ENCODE measurements at regions not wholly inside any gene's neighbourhood (a gene's known extent, or its start where the extent isn't known, plus 50 kb on each side); places are given as distances from the start of the nearest gene placed in this dataset.

DNA sequence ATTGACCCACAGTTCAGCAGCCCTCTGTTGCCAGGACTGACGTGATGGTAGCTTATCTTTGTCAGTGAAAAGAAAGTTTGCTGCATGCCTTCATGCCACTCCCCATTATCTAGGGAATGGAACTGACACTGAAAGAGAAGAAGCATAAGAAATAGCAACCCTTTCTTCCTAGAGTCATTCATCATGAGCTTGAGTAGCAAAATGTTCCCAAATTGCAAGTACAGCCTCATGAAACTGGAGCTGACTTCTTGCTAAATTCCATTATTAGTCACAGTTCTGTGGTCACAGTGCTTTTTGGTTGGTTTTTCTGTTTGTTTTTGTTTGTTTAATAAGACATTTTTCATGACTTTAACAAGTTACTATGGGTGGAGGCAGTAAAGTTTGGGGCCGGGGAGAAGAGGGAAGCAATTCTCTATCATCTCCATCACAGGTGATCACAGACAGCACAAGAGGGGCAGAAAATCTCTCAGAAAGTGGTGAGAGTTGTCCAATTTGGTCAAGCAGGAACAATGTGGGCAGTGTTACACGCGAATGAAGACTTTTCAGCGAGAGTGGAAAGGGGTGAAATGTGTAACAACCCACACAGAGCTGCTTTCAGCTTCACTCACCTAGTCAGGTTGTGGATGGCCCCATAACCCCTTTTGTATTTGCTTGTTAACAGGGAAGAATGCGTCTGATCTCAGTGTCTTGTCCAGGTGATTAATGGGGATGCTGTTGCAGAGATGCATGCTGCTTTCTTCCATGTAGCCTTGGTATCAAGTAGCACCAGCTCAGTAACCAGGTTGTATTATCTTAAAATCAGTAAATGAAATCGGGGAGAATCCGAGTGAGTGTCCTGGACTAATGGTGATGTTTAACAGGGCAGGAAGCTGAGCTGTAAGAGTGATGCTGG is 440.4 kb downstream of the DMRT2 start:
- no peak for DNase-seq (ENCODE audit: low read depth in 2 of 2)

- no peak for DNase-seq (ENCODE audit: low read depth in 2 of 2)
Measured at GRCh38 chr9:1492156-1492555, 442.0 kb downstream of the DMRT2 start.

DNA sequence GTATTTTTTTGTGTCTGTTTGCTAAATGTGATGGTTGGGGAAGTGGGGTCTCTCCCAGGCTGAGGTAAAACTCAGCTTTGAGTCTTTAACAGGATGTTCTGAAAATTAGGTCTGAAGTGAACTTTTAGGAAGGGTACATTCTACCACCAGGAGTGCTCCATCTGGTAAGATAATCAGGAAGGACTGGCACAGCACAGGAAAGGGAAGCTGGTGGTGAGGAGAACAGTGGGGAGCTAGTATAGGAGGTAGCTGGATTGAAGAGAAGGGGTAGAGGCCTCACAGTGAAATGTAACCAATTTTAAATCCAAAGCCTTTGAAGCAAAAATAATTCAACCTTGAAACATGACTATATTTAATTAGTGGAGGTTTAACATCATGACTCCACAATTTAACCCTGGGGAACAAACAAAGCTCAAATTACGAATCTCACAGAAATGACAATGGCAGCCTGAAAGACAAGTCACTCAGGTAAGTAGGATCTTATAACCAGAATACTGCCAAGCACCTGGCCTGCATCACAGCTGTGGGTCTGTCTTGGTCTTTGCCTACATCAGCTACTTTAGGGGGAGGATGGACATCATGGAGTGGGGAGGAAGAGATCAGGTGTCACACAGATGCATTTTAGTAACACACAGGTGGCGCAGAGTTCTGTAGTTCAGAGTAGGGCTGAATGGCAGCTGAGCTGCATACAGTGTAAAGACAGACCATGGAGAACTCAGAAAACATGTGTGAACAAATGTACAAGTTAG is 445.3 kb downstream of the DMRT2 start:
- DNase-seq (ENCODE audit: low read depth in 2 of 2) = no peak

GRCh38 chr9:1505489-1505888 is 455.3 kb downstream of the DMRT2 start:
- DNase-seq (ENCODE audit: low read depth in 2 of 2) = no peak

GRCh38 chr9:1510712-1511111 is 460.6 kb downstream of the DMRT2 start:
- DNase-seq (ENCODE audit: low read depth in 2 of 2) = no peak

DNA sequence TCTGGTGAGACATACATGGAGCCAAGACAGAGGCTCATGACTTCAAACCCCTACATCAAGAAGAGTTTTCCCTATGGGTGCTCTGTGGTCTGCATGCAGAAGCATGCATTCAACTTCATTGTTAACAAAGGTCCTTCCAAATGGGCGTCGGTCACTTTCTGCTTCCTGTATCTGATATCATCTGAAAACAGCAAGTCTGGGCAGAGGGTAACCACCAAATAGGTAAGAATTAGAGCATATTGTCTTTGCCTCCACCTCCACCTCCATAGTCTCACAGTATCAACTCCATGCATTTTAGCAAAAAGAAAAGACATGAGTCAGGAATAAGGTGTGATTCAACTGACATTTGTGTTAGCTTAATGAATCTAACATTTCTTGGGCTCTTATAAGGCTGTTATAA is 462.9 kb downstream of the DMRT2 start:
- DNase-seq (ENCODE audit: low read depth in 2 of 2) = no peak

DNA sequence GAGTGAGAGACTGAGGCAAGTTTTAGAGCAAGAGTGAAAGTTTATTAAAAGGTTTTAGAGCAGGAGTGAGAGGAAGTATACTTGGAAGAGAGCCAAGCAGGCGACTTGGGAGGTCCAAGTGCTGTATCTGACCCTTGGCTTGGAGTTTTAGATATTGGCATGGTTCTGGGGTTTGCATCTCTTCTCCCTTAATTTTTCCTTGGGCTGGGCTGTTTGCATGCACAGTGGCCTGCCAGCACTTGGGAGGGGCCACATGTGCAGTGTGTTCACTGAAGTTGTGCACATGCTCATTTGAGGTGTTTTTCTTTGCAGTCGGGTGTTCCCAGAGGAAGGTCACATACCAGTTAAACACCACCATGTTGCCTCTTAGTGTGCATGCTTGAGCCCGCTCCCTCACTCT is 464.1 kb downstream of the DMRT2 start:
- DNase-seq (ENCODE audit: low read depth in 2 of 2) = no peak

DNA sequence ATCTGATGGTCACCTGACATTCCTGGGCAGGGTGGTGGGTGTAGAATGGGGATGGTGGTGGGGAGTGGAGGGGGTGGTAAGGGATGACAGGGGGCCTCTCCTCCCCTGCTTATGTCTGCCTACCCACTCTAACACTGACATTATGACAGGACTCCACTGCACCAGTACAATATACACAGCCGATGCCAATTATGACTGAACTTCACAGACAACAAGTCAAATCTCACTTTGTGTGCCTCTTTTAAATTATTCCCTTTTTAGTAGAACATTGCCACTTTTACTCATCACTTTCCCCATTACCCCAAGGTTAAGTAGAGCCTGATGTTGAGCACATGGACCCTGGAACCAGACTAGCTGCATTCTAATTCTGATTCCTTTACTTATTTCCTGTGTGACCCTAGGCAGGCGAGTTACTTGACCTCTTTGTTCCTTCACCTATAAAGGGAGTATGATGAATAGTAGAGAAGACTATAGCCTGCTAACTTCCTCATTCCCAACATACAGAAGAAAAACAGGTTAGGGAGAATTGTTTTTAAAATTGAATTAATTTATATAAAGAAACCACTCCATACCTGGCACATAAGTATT is 464.7 kb downstream of the DMRT2 start:
- DNase-seq (ENCODE audit: low read depth in 2 of 2) = no peak

DNA sequence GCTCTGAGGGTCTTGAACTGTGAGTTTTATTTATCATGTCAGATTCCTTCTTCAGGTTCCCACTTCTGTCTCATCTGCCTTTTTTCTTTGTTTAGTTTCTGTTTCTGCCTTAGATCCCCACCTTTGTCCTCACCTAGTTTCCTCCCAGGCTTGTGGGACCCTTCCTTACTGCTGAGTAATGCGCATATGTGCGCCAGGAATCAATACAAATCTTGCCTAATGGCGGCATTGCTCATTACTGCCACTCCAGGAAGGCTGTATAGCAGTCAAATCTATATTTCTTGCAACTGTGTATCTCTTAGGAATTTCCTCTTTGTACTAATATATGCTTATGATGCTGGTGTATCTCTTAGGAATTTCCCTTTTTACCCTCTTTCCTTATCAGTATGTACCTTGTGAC is 465.4 kb downstream of the DMRT2 start:
- DNase-seq (ENCODE audit: low read depth in 2 of 2) = no peak

DNA sequence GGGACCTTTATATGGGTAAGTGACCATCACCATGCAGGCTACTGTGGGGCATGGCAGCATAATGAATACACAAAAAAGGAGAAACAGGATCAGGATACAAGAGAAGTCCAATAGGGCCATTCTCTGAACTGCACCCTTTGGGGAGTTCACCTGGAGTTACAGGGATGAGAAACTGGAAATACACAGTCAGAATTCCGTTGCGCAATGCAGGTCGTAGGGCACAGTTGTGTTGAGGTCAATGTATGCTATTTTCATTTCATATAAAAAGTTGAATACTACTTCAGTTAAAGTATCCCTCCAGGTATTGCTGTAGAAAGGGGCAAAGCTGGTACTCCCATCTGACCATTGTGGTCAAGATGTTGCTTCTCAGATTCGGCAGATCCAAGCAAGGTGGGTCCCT is 471.4 kb downstream of the DMRT2 start:
- no peak for DNase-seq (ENCODE audit: low read depth in 2 of 2)

DNA sequence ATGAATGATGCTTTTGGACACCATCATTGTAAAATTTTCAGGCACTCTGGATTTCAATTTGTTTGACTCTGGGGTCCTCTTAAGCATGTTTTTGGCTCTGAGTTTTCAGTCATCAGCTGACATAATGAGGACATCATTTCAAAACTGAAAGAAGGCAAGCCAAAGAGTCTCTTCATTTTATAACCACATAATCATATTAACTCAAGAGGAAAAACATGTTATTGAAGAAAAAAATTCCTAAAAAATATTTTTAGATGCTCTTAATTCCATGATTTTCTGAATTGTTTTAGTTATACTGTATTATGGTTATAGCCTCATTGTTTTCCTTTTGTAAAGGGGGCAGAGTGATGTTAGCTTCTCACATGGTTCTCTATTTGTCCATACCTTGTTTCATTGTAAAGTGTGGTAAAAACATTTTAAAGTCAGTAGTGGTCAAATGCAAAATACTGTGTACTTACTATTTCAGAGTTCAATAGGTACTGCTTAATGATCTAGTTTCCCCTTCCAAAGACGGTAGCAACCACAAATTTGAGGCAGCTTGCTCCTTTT is 472.1 kb downstream of the DMRT2 start:
- DNase-seq (ENCODE audit: low read depth in 2 of 2) = no peak

- DNase-seq (ENCODE audit: low read depth in 2 of 2) = no peak
Measured at GRCh38 chr9:1528456-1528855, 478.3 kb downstream of the DMRT2 start.

- no peak for DNase-seq (ENCODE audit: low read depth in 2 of 2)
Measured at GRCh38 chr9:1530696-1531095, 480.5 kb downstream of the DMRT2 start.

DNA sequence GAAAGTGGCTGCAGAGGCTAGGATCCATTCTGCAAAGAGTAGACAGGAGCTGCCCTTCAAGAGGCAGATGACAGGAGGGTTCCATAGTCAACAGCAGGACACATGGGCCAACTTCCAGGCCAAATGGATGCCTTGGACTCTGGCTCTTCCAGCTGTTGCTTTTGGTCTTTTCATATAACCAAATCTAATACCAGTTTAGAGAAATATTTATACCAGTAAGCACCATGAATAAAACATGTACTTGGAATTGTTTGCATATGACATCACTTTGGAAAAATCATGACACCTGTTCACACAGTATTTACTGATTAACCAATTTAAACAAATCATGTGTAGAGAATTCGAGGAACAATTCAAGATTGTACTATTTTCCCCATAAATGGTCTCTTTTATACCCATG is 481.3 kb downstream of the DMRT2 start:
- DNase-seq (ENCODE audit: low read depth in 2 of 2) = no peak

GRCh38 chr9:1532171-1532570 is 482.0 kb downstream of the DMRT2 start:
- no peak for DNase-seq (ENCODE audit: low read depth in 2 of 2)

DNA sequence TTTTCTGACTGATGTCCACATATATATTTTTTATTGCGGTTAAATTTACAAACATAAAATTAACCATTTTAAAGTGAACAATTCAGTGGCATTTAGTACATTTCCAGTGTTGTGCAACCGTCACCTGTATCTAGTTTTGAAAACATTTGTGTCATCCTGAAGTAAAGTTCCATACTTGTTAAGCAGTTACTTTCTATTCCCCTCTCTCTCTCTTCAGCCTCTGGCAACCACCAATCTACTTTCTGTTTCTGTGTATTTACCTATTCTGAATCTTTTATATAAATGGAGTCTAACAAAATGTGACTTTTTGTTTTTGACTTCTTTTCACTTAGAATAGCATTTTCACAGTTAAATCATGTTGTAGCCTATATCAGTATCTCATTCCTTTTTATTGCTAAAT is 480.1 kb upstream of the SMARCA2 start:
- DNase-seq (ENCODE audit: low read depth in 2 of 2) = no peak

DNA sequence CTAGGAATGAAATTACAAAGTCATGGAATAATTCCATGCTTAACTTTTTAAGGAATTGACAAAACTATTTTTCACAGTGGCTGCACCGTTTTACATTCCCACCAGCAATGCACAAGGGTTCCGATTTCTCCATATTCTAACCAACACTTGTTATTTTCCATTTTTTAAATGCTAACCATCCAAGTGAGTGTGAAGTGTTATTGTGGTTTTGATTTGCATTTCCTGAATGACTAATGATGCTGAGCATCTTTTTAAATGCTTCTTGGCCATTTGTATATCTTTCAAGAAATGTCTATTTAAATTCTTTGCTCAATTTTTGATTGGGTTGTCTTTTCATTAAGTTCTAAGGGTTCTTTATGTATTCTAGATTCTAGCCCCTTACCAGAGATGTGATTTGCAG is 479.5 kb upstream of the SMARCA2 start:
- DNase-seq (ENCODE audit: low read depth in 2 of 2) = no peak

DNA sequence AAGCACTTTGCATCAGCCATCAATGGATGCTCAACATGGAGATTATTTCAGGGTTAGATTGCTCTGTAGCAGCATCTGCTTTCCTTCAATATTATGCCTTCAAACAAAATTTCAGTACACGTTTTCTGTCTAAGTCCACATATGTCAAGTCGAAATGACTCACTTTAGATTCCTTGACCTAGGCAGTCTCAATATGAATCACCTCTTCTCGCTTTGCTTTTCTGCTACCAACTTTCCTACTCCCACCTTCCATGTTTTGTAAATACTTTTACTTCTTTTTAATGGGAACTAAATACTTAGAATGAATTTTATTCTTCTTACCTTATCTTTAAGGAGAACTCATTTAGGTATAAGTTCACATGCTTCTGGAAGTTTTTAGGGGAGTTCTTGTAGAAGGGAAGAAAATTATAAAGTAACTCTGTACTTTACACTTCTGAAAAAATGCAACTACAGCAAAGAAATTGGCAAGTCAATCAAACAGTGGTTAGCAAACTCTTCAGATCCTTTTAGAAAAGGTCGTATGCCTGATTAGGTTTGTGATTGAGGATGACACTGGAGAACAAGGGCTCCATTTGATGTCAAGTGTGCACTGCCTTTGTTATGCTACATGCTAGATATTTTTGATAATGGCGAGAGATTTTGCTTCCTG is 478.5 kb upstream of the SMARCA2 start:
- no peak for DNase-seq (ENCODE audit: low read depth in 2 of 2)

GRCh38 chr9:1538301-1538700 is 476.8 kb upstream of the SMARCA2 start:
- no peak for DNase-seq (ENCODE audit: low read depth in 2 of 2)

GRCh38 chr9:1539216-1539615 is 475.9 kb upstream of the SMARCA2 start:
- DNase-seq (ENCODE audit: low read depth in 2 of 2) = no peak

- no peak for DNase-seq (ENCODE audit: low read depth in 2 of 2)
Measured at GRCh38 chr9:1550636-1551035, 464.5 kb upstream of the SMARCA2 start.
